Fibroblast of skin of left quadriceps (primary cell): ENCODE measurements at regions not wholly inside any gene's neighbourhood (a gene's known extent, or its start where the extent isn't known, plus 50 kb on each side); places are given as distances from the start of the nearest gene placed in this dataset.
"Not testable (repeated sequence)": the region's sequence is repeated elsewhere in the genome, so short reads cannot be mapped to it uniquely, and the experiment has no call there.

Source experiments
- DNase-seq, 2 experiments: peaks; one replicate each; pipeline ENCODE4 v3.0.0-alpha.2; 2013; ENCODE audit warnings: low read depth in 2 of 2

DNA sequence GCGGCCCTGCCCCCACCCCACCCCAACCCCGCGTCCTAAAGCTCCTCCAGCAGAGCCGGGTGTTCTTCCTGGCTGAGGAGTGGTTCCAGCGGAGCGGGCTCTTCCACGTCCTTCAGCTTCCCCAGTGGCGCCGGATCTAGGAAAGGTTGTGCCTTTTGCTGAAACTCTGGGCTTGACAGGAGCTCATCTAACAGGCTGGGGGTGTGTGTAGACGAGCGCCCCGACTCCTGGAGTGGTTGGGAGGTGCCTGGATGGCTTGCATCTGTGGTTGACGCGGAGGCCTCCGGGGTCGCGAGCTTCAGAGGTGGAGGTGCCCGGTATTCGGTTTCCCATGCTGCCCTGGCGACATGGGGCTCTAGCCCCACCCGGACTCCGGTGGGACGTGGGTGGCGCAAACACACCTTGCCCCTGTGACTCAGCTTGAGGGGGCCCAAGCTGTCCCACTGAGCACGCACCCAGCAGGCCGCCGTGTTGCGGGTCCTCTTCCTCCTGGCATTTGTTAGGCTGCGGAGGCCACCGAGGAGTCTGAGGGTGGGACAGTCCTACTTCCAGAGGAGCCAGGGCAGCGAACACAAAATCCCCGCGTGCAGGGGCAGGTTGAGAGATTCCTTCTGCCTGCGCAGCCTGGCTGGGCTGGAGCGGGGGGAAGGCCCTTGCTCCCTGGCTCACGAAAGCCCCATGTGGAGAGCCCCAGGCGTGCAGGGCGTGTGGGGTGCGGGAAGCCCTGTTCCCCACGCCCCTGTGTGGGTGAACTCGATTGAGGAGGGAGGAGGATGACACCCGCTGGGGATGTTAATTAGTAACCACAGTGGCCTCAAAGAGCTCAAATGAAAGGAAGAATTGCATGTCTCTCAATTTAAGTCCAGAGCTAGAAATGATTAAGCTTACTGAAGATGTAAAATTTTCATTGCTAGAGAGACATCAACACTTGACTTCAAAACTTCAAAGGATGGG is 3921.7 kb upstream of the OR11H1 start:
- not testable (repeated sequence) for DNase-seq

GRCh38 chr22:11607215-11607614 is 3920.8 kb upstream of the OR11H1 start:
- DNase-seq: not testable (repeated sequence)

GRCh38 chr22:11608486-11608885 is 3919.5 kb upstream of the OR11H1 start:
- not testable (repeated sequence) for DNase-seq

GRCh38 chr22:11609193-11609592 is 3918.8 kb upstream of the OR11H1 start:
- DNase-seq: not testable (repeated sequence)

DNA sequence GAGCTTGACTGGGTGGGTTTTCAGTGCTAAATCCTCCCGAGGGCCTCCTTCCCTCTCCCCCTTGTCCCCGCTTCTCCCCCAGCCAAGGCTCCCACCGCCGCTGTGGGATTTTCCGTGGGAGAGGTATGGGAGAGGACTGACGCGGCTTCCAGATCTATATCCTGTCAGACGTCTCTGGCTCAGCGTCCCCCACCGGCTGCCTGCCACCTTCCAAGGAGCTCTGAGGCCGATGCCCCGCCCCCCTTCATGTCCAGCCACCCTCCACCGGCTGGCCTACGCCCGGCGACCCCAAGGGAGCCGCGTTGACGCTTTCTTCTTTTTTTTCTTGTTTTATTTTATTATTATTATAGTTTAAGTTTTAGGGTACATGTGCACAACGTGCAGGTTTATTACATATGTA is 3916.7 kb upstream of the OR11H1 start:
- DNase-seq: not testable (repeated sequence)

GRCh38 chr22:11611876-11612275 is 3916.1 kb upstream of the OR11H1 start:
- DNase-seq: not testable (repeated sequence)

DNA sequence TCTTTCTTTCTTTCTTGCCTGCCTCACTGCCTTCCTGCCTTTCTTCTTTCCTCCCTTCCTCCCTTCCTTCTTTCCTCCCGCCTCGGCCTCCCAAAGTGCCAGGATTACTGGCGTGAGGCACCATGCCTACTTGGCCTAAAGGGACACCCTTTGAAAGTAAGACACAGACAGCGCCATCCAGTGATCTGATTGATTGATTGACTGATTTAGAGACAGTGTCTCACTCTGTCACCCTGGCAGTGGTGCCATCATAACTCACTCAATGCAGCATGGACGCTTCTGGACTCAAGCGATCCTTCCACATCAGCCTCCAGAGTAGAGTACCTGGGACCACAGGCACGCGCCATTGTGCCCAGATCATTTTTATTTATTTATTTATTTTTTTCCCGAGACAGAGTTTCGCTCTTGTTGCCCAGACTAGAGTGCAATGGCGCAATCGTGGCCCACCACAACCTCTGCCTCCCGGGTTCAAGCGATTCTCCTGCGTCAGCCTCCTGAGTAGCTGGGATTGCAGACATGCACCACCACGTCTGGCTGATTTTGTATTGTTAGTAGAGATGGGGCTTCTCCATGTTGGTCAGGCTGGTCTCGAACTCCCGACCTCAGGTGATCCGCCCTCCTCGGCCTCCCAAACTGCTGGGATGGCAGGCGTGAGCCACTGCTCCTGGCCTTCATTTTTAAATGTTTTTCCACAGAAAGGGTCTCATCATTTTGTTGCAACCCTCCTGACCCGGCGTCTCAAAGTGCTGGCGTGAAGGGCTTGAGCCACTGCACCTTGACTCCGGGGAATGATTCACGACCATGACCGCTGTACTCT is 3914.7 kb upstream of the OR11H1 start:
- not testable (repeated sequence) for DNase-seq

- no peak for DNase-seq
Observed at GRCh38 chr22:11613898-11614755, 3913.9 kb upstream of the OR11H1 start.

GRCh38 chr22:11614798-11615433 is 3913.1 kb upstream of the OR11H1 start:
- not testable (repeated sequence) for DNase-seq

- DNase-seq: no peak
Observed at GRCh38 chr22:11616811-11617210, 3911.2 kb upstream of the OR11H1 start.

GRCh38 chr22:11618322-11618662 is 3909.7 kb upstream of the OR11H1 start:
- not testable (repeated sequence) for DNase-seq

DNA sequence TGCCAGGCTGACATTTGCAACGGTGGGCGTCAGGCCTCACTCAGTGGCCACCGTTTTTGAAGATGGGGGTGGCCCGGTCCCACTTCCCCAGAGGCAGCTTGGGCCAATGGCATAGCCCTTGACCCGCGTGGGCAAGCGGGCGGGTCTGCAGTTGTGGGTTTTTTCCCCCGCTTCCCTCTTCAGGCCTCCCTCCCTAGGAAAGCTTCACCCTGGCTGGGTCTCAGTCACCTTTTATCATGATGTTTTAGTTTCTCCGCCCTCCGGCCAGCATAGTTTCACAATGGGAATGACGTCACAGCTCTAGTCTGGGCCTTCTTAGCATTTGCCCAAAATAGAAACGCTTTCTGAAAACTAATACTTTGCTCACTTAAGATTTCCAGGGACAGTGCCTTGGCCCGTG is 3909.3 kb upstream of the OR11H1 start:
- DNase-seq: not testable (repeated sequence)

GRCh38 chr22:11620921-11621762 is 3906.8 kb upstream of the OR11H1 start:
- DNase-seq: not testable (repeated sequence)

DNA sequence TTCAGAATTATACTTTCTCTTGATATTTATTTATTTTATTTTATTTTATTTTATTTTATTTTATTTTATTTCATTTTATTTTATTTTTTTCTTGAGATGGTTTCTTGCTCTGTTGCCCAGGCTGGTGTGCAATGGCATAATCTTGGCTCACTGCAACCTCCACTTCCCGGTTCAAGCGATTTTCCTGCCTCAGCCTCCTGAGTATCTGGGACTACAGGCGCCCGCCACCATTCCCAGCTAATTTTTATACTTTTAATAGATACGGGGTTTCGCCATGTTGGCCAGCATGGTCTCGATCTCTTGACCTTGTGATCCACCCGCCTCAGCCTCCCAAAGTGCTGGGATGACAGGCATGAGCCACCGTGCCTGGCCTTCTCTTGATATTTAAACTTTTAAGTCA is 3905.2 kb upstream of the OR11H1 start:
- DNase-seq: not testable (repeated sequence)

GRCh38 chr22:11625711-11626421 is 3902.1 kb upstream of the OR11H1 start:
- DNase-seq: not testable (repeated sequence)

DNA sequence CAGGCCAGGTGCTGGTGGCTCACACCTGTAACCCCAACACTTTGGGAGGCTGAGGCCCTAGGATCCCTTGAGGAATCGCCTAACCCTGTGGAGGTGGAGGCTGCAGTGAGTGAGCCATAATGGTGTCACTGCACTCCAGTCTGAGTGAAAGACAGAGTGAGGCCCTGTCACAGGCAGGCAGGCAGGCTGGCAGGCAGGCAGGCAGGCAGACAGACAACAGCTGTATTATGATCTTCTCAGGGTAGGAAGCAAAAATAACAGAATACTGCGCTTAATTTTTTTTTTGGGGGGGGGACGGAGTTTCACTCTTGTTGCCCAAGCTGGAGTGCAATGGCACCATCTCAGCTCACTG is 3901.6 kb upstream of the OR11H1 start:
- no peak for DNase-seq

- not testable (repeated sequence) for DNase-seq
Observed at GRCh38 chr22:11627036-11627435, 3901.0 kb upstream of the OR11H1 start.

- DNase-seq: no peak
Observed at GRCh38 chr22:11627436-11627797, 3900.6 kb upstream of the OR11H1 start.

DNA sequence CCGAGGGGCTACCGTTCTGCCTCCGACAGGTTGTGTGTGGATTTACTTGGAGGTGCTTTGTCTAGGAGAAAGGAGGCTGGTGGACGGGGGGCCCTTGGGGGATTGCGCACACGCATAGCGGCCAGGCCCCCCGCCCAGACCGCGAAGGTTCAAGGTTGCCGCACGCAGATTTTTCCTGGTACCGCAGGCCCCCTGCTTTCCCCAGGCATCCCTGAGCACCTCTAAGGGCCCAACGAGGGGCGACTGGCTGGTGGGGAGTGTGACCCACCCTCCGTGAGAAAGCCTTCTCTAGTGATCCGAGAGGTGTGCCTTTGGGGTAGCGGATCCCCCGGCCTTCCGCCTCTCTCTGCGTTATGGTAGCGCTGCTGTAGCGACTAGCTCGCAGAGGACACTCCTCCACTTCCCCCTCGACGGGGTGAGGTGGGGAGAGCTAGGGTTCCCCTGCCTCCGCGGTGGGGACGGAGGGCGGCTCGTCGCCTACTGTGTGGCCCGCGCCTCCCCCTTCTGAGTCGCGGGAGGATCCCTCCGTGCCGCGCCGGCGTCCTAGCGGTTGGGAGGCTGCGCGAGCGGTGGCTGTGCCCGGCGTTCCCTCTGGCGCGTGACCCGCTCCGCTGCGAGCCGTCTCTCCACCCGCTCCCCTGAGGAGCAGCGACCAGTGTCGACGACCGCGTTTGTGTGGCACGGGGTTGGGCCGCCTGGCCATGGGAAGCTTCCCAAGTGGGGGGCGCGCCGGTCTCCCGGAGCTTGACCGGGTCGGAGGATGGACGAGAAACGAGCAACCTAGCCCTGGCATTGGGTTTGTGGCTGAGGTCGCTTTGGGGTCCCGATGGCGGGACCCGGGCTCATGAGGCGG is 3900.0 kb upstream of the OR11H1 start:
- DNase-seq: no peak
